Testis (tissue), 2 donors: ENCODE measurements at regions not wholly inside any gene's neighbourhood (a gene's known extent, or its start where the extent isn't known, plus 50 kb on each side); places are given as distances from the start of the nearest gene placed in this dataset.

Experiments
- POLR2A ChIP-seq: fragments of 450-650 bp; IDR thresholded peaks from one replicate; pipeline ENCODE4 v1.6.1; 2017; ENCODE audit warnings: antibody characterized with exemption, mild to moderate bottlenecking, moderate library complexity
- TF ChIP-seq, protein P1 (sequence below), 3 experiments: fragments of 450-650 bp in 2 of 3; fragments of 200-600 bp in 1 of 3; sonication (generic) in 1 of 3; IDR thresholded peaks; one replicate each; pipeline ENCODE4 v1.5.1; 2016 to 2019; ENCODE audit warnings: antibody characterized with exemption in 3 of 3, mild to moderate bottlenecking in 2 of 3, moderate library complexity in 1 of 3

DNA sequence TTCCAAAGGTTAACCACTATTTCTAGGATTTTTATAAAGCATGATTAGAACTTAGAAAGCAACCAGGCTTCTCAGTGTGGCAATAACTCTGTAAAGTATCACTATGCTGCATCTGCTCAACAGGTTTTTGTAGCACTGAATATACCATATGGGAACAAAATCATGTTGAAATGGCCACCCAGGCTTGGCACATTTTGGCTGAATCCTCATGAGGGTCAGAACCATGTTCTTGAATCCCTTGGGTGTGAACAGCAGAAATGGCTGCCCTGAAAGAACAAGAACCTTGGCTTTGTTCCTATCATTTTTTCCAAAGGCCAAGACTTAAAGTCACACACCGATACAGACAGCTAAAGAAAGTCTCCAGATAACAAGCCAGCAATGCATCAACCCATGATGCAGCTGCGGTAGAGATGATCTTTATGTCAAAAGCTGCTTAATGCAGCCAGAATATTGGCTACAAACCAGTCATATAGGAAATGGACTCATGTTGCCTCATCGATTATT, 283.0 kb upstream of the NOX3 start:
- no peak for TF ChIP-seq POLR2A
- TF ChIP-seq, protein P1, sequence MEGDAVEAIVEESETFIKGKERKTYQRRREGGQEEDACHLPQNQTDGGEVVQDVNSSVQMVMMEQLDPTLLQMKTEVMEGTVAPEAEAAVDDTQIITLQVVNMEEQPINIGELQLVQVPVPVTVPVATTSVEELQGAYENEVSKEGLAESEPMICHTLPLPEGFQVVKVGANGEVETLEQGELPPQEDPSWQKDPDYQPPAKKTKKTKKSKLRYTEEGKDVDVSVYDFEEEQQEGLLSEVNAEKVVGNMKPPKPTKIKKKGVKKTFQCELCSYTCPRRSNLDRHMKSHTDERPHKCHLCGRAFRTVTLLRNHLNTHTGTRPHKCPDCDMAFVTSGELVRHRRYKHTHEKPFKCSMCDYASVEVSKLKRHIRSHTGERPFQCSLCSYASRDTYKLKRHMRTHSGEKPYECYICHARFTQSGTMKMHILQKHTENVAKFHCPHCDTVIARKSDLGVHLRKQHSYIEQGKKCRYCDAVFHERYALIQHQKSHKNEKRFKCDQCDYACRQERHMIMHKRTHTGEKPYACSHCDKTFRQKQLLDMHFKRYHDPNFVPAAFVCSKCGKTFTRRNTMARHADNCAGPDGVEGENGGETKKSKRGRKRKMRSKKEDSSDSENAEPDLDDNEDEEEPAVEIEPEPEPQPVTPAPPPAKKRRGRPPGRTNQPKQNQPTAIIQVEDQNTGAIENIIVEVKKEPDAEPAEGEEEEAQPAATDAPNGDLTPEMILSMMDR (IDR thresholded peaks at IDR 0.05) = no peak
